Right ventricle myocardium superior (tissue), 1 donor: ENCODE measurements at regions not wholly inside any gene's neighbourhood (a gene's known extent, or its start where the extent isn't known, plus 50 kb on each side); places are given as distances from the start of the nearest gene placed in this dataset.

Experiments used
- ATAC-seq: fragments of 200-7000 bp; cut with Tn5 transposase; one replicate; pipeline ENCODE4 v1.9.1; 2020; ENCODE audit warnings: mild to moderate bottlenecking; ENCODE audit not compliant: poor library complexity
- DNase-seq: peaks from one replicate; pipeline ENCODE4 v3.0.0-alpha.2; 2020
- intact Hi-C: fragments of 100-400 bp; cut with DNase I; formaldehyde crosslinking; loops from one replicate; pipeline ENCODE4 v1.11.2; 2022
- donor health status: DM: no; HTN: yes; CAD: no; lungs with severe emphysema.

DNA sequence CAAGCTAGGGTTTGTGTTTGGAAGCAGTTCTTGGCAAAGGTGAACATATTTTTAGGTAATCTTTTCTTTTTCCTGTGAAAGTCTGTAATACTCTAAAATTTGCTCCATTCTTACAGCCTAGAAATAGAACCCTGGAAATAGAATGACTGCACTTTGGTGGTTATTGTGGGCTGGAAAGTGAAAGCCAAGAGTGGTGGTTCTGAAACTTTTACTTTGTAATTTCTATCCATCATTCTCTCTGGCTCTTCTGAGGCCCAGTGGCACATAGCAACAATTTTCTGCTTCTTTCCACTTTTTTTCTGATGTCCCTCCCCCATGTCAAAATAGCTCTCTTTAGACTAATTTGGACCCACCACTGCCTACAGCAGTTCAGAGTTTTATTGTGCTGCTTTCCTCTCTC is 300.4 kb upstream of the RPS6KA3 start:
- DNase-seq (no peak), ATAC-seq (no peak)
- intact Hi-C loops, result no loop called here

DNA sequence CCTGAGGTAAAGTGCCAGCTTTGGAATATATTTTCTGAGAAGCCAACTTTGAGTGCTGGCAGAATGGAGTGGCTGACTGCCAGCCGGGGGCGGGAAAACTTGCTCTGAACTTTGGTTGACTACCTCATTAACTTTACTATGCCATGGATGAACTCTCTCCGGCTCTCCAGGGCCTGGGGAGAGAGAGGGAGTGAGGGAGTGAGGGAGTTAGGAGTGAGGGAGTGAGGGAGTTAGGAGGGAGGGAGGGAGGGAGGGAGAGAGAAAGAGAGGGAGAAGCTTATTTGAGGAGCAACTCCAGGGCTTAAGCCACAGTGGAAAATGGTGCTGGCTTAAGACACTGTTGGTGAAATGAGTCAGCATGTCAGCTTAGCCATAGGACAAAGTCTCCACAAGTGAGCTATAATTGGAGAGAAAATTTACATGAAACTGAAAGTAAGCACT is 280.9 kb upstream of the RPS6KA3 start:
- intact Hi-C loops, result no loop called here

GRCh38 chrX:20545538-20545937 is 278.8 kb upstream of the RPS6KA3 start:
- DNase-seq, result no peak
- intact Hi-C loops, result no loop called here
- no peak for ATAC-seq

More for the DNA sequence above, 280.9 kb upstream of the RPS6KA3 start:
- ATAC-seq (peak; percentile 20), DNase-seq (peak; percentile 35)

DNA sequence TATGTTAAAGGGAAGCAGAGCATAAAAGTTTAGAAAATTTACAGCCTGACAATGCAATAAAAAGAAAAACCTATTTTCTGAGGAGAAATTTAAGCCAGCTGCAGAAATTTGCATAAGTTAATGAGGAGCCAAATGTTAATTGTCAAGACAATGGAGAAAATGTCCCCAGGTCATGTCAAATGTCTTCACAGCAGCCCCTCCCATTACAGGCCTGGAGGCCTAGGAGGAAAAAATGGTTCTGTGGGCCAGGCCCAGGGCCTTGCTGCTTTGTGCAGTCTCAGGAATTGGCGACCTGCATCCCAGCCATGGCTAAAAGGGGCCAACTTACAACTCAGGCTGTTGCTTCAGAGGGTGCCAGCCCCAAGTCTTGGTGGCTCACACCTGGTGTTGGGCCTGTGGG is 275.4 kb upstream of the RPS6KA3 start:
- intact Hi-C loops, result no loop called here
- ATAC-seq, result no peak

DNA sequence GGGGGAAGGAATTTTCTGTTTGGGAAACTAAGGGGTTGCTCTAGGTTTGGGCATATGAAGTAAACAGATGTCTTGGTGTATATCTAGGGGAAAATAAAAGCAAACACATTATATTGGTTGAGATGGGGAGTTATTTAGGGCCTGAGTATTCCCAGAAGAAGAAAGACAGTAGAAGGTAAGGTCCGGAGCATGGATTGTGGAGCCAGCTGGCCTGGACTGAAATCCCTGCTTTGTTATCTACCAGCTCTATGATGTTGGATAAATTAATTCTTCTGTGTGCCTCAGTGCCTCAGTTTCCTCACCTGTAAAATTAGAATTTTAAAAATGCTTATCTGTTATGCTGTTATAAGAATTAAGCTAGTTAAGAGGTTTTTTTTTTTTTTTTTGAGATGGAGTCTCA is 272.3 kb upstream of the RPS6KA3 start:
- intact Hi-C loops, result loop anchor here (10.0 kb wide), 1 partner anchor 946 kb away; no protein-coding TSS in a partner anchor
- no peak for DNase-seq
- no peak for ATAC-seq

More for the DNA sequence above, 275.4 kb upstream of the RPS6KA3 start:
- no peak for DNase-seq

GRCh38 chrX:20531667-20532066 is 265.0 kb upstream of the RPS6KA3 start:
- ATAC-seq (no peak), DNase-seq (no peak)
- intact Hi-C loops, result loop anchor here (10.0 kb wide), 1 partner anchor 953 kb away; no protein-coding TSS in a partner anchor

GRCh38 chrX:20530406-20530921 is 263.8 kb upstream of the RPS6KA3 start:
- intact Hi-C loops, result loop anchor here (10.0 kb wide), 1 partner anchor 954 kb away; no protein-coding TSS in a partner anchor
- ATAC-seq (peak; percentile 79), DNase-seq (no peak)

GRCh38 chrX:20529711-20530110 is 263.0 kb upstream of the RPS6KA3 start:
- ATAC-seq (peak; percentile 22), DNase-seq (no peak)
- intact Hi-C loops, result loop anchor here (10.0 kb wide), 1 partner anchor 955 kb away; no protein-coding TSS in a partner anchor

- ATAC-seq, result no peak
- intact Hi-C loops, result no loop called here
- DNase-seq, result no peak
Observed at GRCh38 chrX:20529301-20529700, 262.6 kb upstream of the RPS6KA3 start.

GRCh38 chrX:20527558-20528011 is 260.9 kb upstream of the RPS6KA3 start:
- DNase-seq (peak; percentile 51), ATAC-seq (peak; percentile 56)
- intact Hi-C loops, result no loop called here

DNA sequence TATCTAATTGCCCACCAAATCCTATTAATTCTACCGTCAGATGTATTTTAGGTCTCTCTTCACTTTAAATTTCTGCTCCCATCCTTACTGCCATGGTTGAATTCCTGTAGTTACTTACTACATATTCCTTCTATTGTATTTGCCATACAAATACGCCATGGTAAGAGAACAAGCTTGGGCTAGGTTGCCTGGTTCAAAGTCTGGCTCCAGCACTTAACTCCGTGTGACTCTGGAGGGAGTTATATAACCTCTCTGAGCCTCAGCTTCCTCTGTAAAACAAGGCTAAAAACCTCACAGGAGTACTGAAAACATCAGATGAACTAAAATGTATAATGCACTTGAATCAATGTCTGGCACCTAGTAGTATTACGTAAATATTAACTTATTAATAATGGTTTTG is 260.3 kb upstream of the RPS6KA3 start:
- intact Hi-C loops, result no loop called here
- no peak for ATAC-seq
- DNase-seq, result no peak

GRCh38 chrX:20523626-20524312 is 257.1 kb upstream of the RPS6KA3 start:
- ATAC-seq (no peak), DNase-seq (no peak)
- intact Hi-C loops, result no loop called here

DNA sequence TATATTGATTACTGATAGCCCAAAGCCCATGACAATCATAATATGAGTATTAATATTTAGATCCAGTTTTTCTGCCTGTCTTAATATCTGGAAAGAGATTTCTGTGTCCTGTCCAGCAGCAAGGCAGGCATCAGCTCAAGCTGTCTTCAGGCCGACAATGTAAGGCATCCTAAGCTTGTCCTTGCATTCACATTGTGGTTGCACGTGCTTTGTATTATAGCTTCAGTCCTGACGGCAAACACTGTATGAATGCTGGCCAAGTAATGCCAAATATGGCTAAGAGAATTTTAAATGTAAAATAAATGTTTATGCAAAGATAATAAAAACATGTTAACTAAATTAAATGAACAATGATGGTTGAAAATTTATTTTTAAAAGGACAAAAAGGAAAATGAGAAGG is 255.7 kb upstream of the RPS6KA3 start:
- DNase-seq, result no peak
- no peak for ATAC-seq
- intact Hi-C loops, result no loop called here

- intact Hi-C loops, result no loop called here
- ATAC-seq (no peak), DNase-seq (peak; percentile 30)
Observed at GRCh38 chrX:20521222-20521621, 254.5 kb upstream of the RPS6KA3 start.

DNA sequence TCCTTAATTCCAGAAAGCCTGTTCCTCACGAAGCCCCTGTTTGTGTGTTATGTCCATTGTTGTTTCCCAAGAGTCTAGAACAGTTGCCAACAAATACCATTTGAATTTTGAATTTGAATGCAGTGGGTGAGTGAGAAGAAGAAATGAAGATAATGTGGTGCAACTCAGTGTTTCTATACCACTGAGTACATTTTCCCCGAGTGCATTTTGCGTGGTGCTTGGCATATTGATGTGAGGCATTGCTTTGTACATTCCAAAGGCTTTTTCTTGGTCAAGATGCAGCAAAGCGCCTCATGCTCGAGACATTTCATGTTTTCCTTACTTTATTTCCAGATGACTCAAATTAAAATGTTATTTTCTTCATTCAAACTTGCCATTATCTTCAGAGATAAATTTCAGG is 253.1 kb upstream of the RPS6KA3 start:
- intact Hi-C loops, result no loop called here
- ATAC-seq (no peak), DNase-seq (no peak)

DNA sequence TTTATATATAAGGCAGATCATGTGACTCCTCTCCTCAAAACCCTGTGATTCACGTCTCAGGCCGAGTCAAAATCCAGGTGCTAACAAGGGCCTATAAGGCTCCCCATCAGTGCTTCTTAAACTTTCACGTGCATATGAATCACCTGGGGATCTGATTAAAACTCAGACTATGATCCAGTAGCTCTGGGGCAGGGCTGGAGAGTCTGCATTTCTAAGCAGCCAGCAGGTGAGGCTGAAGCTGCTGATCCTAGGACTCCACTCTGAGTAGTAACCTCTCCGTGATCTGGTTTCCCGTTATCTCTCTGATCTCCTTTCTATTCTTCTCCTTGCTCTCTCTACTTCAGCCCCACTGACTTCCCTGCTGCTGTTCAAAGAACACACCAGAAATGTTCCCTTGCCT is 252.4 kb upstream of the RPS6KA3 start:
- intact Hi-C loops, result no loop called here
- ATAC-seq (no peak), DNase-seq (no peak)

DNA sequence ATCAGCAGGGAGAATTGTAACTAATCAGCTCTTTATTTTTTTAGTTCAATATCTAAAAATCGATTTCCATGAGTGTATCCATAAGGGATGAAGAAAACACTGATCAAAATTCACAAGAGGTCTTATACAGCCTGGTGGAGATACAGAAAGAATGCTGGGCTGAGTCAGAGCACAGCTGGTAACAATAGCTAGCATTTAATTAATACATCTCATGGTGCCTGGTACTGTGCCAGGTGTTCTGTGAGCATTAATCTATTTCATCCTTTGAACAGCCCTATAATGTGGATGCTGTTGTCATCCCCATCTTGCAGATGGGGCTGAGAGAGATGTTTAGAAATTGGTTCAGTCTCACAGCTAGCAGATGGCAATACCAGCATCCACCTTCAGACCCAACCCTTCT is 250.9 kb upstream of the RPS6KA3 start:
- no peak for DNase-seq
- intact Hi-C loops, result no loop called here
- ATAC-seq, result no peak

- ATAC-seq, result peak; percentile 63
- no peak for DNase-seq
- intact Hi-C loops, result no loop called here
Observed at GRCh38 chrX:20515841-20516461, 249.2 kb upstream of the RPS6KA3 start.

GRCh38 chrX:20514358-20514757 is 247.6 kb upstream of the RPS6KA3 start:
- ATAC-seq (no peak), DNase-seq (no peak)
- intact Hi-C loops, result no loop called here

GRCh38 chrX:20513185-20513584 is 246.5 kb upstream of the RPS6KA3 start:
- DNase-seq (no peak), ATAC-seq (no peak)
- intact Hi-C loops, result no loop called here
